IMR-90 (cell line): ENCODE measurements at regions not wholly inside any gene's neighbourhood (a gene's known extent, or its start where the extent isn't known, plus 50 kb on each side); places are given as distances from the start of the nearest gene placed in this dataset.

Experiments
- BHLHE40 ChIP-seq: fragments of 150-350 bp; IDR thresholded peaks from 2 replicates; pipeline ENCODE4 v1.6.1; 2016; ENCODE audit warnings: mild to moderate bottlenecking, low read depth, low read length
- CEBPB ChIP-seq: IDR thresholded peaks from 2 replicates; pipeline ENCODE4 v1.6.1; 2012; ENCODE audit warnings: low read depth, low read length, improper control_type of control experiment
- CTCF ChIP-seq: conservative IDR thresholded peaks from 2 replicates; pipeline ENCODE4 v1.5.1; 2012; ENCODE audit warnings: mild to moderate bottlenecking, low read depth, low read length, improper control_type of control experiment
- ELK1 ChIP-seq: fragments of 150-350 bp; IDR thresholded peaks from 2 replicates; pipeline ENCODE4 v1.6.1; 2016; ENCODE audit warnings: low read depth, mild to moderate bottlenecking, low read length, moderate library complexity, borderline replicate concordance
- FOS ChIP-seq: fragments of 150-350 bp; IDR thresholded peaks from 2 replicates; pipeline ENCODE4 v1.6.1; 2016; ENCODE audit warnings: low read depth, low read length
- MAFK ChIP-seq: IDR thresholded peaks from 2 replicates; pipeline ENCODE4 v1.6.1; 2012; ENCODE audit warnings: low read depth, low read length, improper control_type of control experiment
- MXI1 ChIP-seq: IDR thresholded peaks from 2 replicates; pipeline ENCODE4 v1.6.1; 2012; ENCODE audit warnings: low read depth, mild to moderate bottlenecking, low read length, moderate library complexity, borderline replicate concordance
- NFE2L2 ChIP-seq: fragments of 150-350 bp; IDR thresholded peaks from 2 replicates; pipeline ENCODE4 v1.6.1; 2016; ENCODE audit warnings: low read depth, mild to moderate bottlenecking, low read length
- POLR2A ChIP-seq: IDR thresholded peaks from 2 replicates; pipeline ENCODE4 v1.6.1; 2012; ENCODE audit warnings: mild to moderate bottlenecking, low read depth, low read length
- RAD21 ChIP-seq: IDR thresholded peaks from 2 replicates; pipeline ENCODE4 v1.6.1; 2012; ENCODE audit warnings: low read length, improper control_type of control experiment
- RCOR1 ChIP-seq: IDR thresholded peaks from 2 replicates; pipeline ENCODE4 v1.6.1; 2012; ENCODE audit warnings: mild to moderate bottlenecking, low read length, improper control_type of control experiment; ENCODE audit not compliant: insufficient replicate concordance
- RFX5 ChIP-seq: IDR thresholded peaks from 2 replicates; pipeline ENCODE4 v1.8.0; 2012; ENCODE audit warnings: low read depth, mild to moderate bottlenecking, low read length, moderate library complexity
- SMC3 ChIP-seq: fragments of 150-350 bp; IDR thresholded peaks from 2 replicates; pipeline ENCODE4 v1.6.1; 2016; ENCODE audit warnings: low read depth, mild to moderate bottlenecking, antibody characterized with exemption, low read length, moderate library complexity
- USF2 ChIP-seq: fragments of 150-350 bp; IDR thresholded peaks from 2 replicates; pipeline ENCODE4 v1.6.1; 2017; ENCODE audit warnings: mild to moderate bottlenecking, antibody characterized with exemption, low read length, low read depth

- TF ChIP-seq CTCF: no peak
- TF ChIP-seq POLR2A: no peak
- TF ChIP-seq CEBPB: no peak
- no peak for TF ChIP-seq SMC3
- TF ChIP-seq MXI1: no peak
- no peak for TF ChIP-seq FOS
- TF ChIP-seq USF2: no peak
- TF ChIP-seq MAFK: no peak
- no peak for TF ChIP-seq ELK1
- no peak for TF ChIP-seq RFX5
- no peak for TF ChIP-seq RAD21
- no peak for TF ChIP-seq BHLHE40
- TF ChIP-seq RCOR1: no peak
- no peak for TF ChIP-seq NFE2L2
Measured at GRCh38 chr15:39092761-39093160, 488.1 kb upstream of the THBS1 start.
